ENCODE measurements at regions not wholly inside any gene's neighbourhood (a gene's known extent, or its start where the extent isn't known, plus 50 kb on each side); places are given as distances from the start of the nearest gene placed in this dataset.

- TF ChIP-seq POLR2A (IDR thresholded peaks at IDR 0.05), result no peak
- no peak for TF ChIP-seq CTCF (IDR thresholded peaks at IDR 0.05)
Measured at GRCh38 chr12:72766517-72766916, 494.3 kb downstream of the TRHDE start.
